ENCODE measurements at regions not wholly inside any gene's neighbourhood (a gene's known extent, or its start where the extent isn't known, plus 50 kb on each side); places are given as distances from the start of the nearest gene placed in this dataset.

- DNase-seq: no peak
- H3K27me3 ChIP-seq (ENCODE audit: control insufficient read depth, insufficient read depth, low read length): no peaks in the 10 kb centered on the region
- H3K4me3 Mint-ChIP-seq: no peak overlapping the region
- intact Hi-C loops (cut with micrococcal nuclease): no loop called here
- TF ChIP-seq CTCF (IDR thresholded peaks at IDR 0.05): no peak
- H3K4me3 ChIP-seq (ENCODE audit: low read length): no peak overlapping the region
- peaks cover 12% of the 10 kb centered on the region for H3K4me1 ChIP-seq (ENCODE audit: control insufficient read depth, insufficient read depth, low read length)
- no peaks in the 10 kb centered on the region for H3K9me3 Mint-ChIP-seq
- peaks cover 0 to 7% of the 10 kb centered on the region in 2 donors for H3K27me3 Mint-ChIP-seq (ENCODE audit: low read depth in 2 of 2)
- no peak overlapping the region for H3K27ac ChIP-seq (ENCODE audit: low read length)
- WGBS (ENCODE audit: insufficient coverage): 87% methylated on average over 9 of the region's 9 CpGs
- no peak for ATAC-seq
- H3K36me3 ChIP-seq (ENCODE audit: control insufficient read depth, insufficient read depth, low read length): no peaks in the 10 kb centered on the region
- H3K36me3 Mint-ChIP-seq: no peaks in the 10 kb centered on the region
- H3K4me1 Mint-ChIP-seq: peaks cover 12 to 18% of the 10 kb centered on the region in 2 donors
- no peak overlapping the region for H3K27ac Mint-ChIP-seq
- no peaks in the 10 kb centered on the region for H3K9me3 ChIP-seq (ENCODE audit: control insufficient read depth, insufficient read depth, low read length)
Observed at GRCh38 chr10:110398419-110399105, 93.8 kb upstream of the SMNDC1 start.

- Histone ChIP-seq H3K9me3 (ENCODE audit: control insufficient read depth, insufficient read depth, low read length) (no peaks in the 10 kb centered on the region), H3K4me3 (ENCODE audit: low read length) (no peak overlapping the region), H3K27ac (ENCODE audit: low read length) (no peak overlapping the region), H3K36me3 (ENCODE audit: control insufficient read depth, insufficient read depth, low read length) (no peaks in the 10 kb centered on the region), H3K4me1 (ENCODE audit: control insufficient read depth, insufficient read depth, low read length) (peaks cover 12% of the 10 kb centered on the region), H3K27me3 (ENCODE audit: control insufficient read depth, insufficient read depth, low read length) (no peaks in the 10 kb centered on the region)
- no peak for TF ChIP-seq CTCF (IDR thresholded peaks at IDR 0.05)
- Mint-ChIP-seq H3K4me3 (no peak overlapping the region), H3K27ac (no peak overlapping the region), H3K36me3 (no peaks in the 10 kb centered on the region), H3K4me1 (peaks cover 12 to 13% of the 10 kb centered on the region in 2 donors), H3K9me3 (no peaks in the 10 kb centered on the region), H3K27me3 (ENCODE audit: low read depth in 2 of 2) (peaks cover 0 to 4% of the 10 kb centered on the region in 2 donors)
- ATAC-seq (no peak), DNase-seq (no peak)
- intact Hi-C loops (cut with micrococcal nuclease): no loop called here
- WGBS (ENCODE audit: insufficient coverage): 88% methylated on average over 9 of the region's 9 CpGs
Observed at GRCh38 chr10:110399106-110399964, 94.6 kb upstream of the SMNDC1 start.

- Mint-ChIP-seq H3K36me3 (no peaks in the 10 kb centered on the region), H3K27me3 (ENCODE audit: low read depth in 2 of 2) (peaks cover 0 to 3% of the 10 kb centered on the region in 2 donors), H3K4me3 (no peak overlapping the region), H3K9me3 (no peaks in the 10 kb centered on the region), H3K4me1 (peaks cover 12 to 17% of the 10 kb centered on the region in 2 donors), H3K27ac (no peak overlapping the region)
- H3K9me3 ChIP-seq (ENCODE audit: control insufficient read depth, insufficient read depth, low read length): no peaks in the 10 kb centered on the region
- no peak for ATAC-seq
- WGBS (ENCODE audit: insufficient coverage): 96% methylated on average over 5 of the region's 7 CpGs
- no peaks in the 10 kb centered on the region for H3K27me3 ChIP-seq (ENCODE audit: control insufficient read depth, insufficient read depth, low read length)
- H3K4me3 ChIP-seq (ENCODE audit: low read length): no peak overlapping the region
- H3K27ac ChIP-seq (ENCODE audit: low read length): no peak overlapping the region
- DNase-seq: no peak
- no peak for TF ChIP-seq CTCF (IDR thresholded peaks at IDR 0.05)
- peaks cover 9% of the 10 kb centered on the region for H3K4me1 ChIP-seq (ENCODE audit: control insufficient read depth, insufficient read depth, low read length)
- intact Hi-C loops (cut with micrococcal nuclease): no loop called here
- no peaks in the 10 kb centered on the region for H3K36me3 ChIP-seq (ENCODE audit: control insufficient read depth, insufficient read depth, low read length)
Observed at GRCh38 chr10:110399965-110400933, 95.5 kb upstream of the SMNDC1 start.
